Lower leg skin (tissue), 3 donors: ENCODE measurements at regions not wholly inside any gene's neighbourhood (a gene's known extent, or its start where the extent isn't known, plus 50 kb on each side); places are given as distances from the start of the nearest gene placed in this dataset.

Source experiments
- CTCF ChIP-seq, 3 donors: fragments of 450-650 bp; IDR thresholded peaks; one replicate each; pipeline ENCODE4 v1.5.1; 2016; ENCODE audit warnings: antibody characterized with exemption in 3 of 3, mild to moderate bottlenecking in 3 of 3, moderate library complexity in 2 of 3
- POLR2A ChIP-seq, 2 donors: fragments of 450-650 bp; IDR thresholded peaks; one replicate each; pipeline ENCODE4 v1.6.1; 2016 to 2017; ENCODE audit warnings: antibody characterized with exemption in 2 of 2, mild to moderate bottlenecking in 1 of 2, moderate library complexity in 1 of 2

GRCh38 chr6:102798636-102799035 lies 1405.1 kb downstream of the GRIK2 start:
- no peak for TF ChIP-seq CTCF (IDR thresholded peaks at IDR 0.05)
- TF ChIP-seq POLR2A (IDR thresholded peaks at IDR 0.05): no peak
